Brain microvascular endothelial cell (primary cell): ENCODE measurements at regions not wholly inside any gene's neighbourhood (a gene's known extent, or its start where the extent isn't known, plus 50 kb on each side); places are given as distances from the start of the nearest gene placed in this dataset.

ENCODE experiments used
- DNase-seq: peaks from one replicate; pipeline ENCODE4 v3.0.0-alpha.2; 2020
- H3K27ac ChIP-seq: fragments of 250-450 bp; sonication (Bioruptor Pico); 2 replicates; pipeline ENCODE4 v1.5.1; 2020; ENCODE audit warnings: mild to moderate bottlenecking, moderate library complexity
- H3K27me3 ChIP-seq: fragments of 250-450 bp; sonication (Bioruptor Pico); replicated peaks from 2 replicates; pipeline ENCODE4 v1.5.1; 2020; ENCODE audit warnings: mild to moderate bottlenecking
- H3K36me3 ChIP-seq: fragments of 250-450 bp; sonication (Bioruptor Pico); replicated peaks from 2 replicates; pipeline ENCODE4 v1.5.1; 2020; ENCODE audit warnings: mild to moderate bottlenecking
- H3K4me3 ChIP-seq: 2 replicates; pipeline ENCODE4 v1.5.1; 2011; ENCODE audit warnings: low read depth, mild to moderate bottlenecking, control low read depth, low read length, moderate library complexity
- CTCF ChIP-seq: IDR thresholded peaks from 2 replicates; pipeline ENCODE4 v1.5.1; 2011; ENCODE audit warnings: low read depth, mild to moderate bottlenecking, moderate library complexity, low read length, control low read depth, inconsistent platforms; ENCODE audit errors: missing control alignments
- in situ Hi-C: cut with HindIII; loops from 2 replicates; pipeline ENCODE4 v1.10.0; 2017; ENCODE audit warnings: low sequenced_read_pairs, low pct_ligation_motif_present

DNA sequence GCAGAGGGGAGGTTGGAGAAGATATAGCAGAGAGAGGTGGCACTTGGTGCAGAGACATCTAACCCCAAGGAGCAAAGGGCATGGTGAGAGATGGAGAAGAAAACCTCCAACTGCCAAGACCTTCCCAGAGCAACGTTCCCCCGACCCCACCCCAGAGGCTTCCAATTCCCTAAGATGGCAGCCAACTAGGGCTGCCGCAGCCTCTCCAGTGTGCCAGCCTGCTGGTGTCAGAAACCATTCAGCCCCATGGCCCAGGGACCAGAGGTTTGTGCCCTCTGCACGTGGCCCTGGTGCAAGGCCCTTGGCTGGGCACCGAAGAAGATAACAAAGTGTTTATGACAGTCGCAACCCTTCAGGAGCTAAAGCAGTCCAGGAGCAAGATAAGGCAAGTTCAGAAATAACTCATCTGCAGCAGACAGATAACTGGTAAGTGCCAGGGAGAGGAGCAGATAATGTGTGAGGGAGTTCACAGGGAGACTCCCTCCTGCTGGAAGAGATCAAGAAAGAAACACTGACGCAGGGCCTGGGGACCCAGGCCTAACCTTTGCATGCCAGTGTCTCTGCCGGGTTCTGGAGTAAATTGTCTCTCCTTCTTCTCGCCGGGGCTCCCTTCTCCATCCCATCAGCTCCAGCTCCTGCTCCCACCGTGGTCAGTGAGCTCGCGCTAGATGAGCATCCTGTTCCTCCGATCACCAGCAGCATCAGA lies 66.1 kb upstream of the ID2 start:
- TF ChIP-seq CTCF = no peak
- Histone ChIP-seq H3K27ac (no peak overlapping the region), H3K27me3 (no peaks in the 10 kb centered on the region), H3K36me3 (no peaks in the 10 kb centered on the region), H3K4me3 (no peak overlapping the region)
- in situ Hi-C loops = no loop called here
- DNase-seq = no peak

DNA sequence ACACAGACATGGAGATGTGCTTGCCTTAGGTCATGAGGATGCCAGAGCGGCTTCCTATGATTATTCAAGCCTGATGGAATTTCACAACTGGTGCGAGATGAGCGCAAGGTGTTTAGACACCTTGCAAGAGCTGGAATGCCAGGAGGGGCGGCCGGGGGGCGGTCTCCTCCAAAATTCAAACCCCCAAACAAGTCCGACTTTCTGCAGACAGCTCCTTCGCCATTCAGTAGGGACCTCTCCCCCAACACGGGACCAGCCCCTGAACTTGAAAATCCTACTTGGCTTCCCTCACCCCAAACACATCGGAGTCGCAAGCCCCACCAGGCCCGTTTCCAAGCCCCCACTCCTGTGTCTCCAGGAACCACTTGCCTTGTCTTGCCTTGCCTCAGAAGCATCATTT lies 64.8 kb upstream of the ID2 start:
- Histone ChIP-seq H3K27me3 (no peaks in the 10 kb centered on the region), H3K4me3 (no peak overlapping the region), H3K27ac (no peak overlapping the region), H3K36me3 (no peaks in the 10 kb centered on the region)
- in situ Hi-C loops = no loop called here
- no peak for DNase-seq
- TF ChIP-seq CTCF = no peak

- H3K36me3 ChIP-seq = no peaks in the 10 kb centered on the region
- in situ Hi-C loops = no loop called here
- no peak overlapping the region for H3K27ac ChIP-seq
- no peaks in the 10 kb centered on the region for H3K27me3 ChIP-seq
- no peak for DNase-seq
- H3K4me3 ChIP-seq = no peak overlapping the region
- no peak for TF ChIP-seq CTCF
Measured at GRCh38 chr2:8617590-8617989, 64.3 kb upstream of the ID2 start.

DNA sequence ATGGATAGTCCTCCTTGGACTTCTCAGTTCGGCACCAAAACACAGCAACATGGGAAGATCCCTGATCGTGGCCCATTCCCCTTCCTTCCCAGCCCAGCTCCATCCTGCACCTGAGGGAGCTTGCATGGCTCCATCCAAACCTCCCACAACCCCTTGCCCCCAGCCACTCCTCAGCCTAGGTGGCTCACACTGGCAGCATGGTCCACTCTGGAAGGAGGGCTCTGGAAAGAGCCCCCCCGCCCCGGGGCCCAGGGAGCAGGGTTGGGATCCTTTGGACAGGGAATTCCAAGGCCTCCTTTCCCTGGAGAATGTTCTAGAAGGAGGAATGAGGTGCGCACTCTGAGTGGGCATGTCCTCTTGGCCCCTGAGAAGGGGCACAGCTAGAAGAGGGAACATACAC lies 62.8 kb upstream of the ID2 start:
- no peak for TF ChIP-seq CTCF
- no peak overlapping the region for H3K4me3 ChIP-seq
- DNase-seq = no peak
- no peaks in the 10 kb centered on the region for H3K27me3 ChIP-seq
- no peaks in the 10 kb centered on the region for H3K36me3 ChIP-seq
- H3K27ac ChIP-seq = no peak overlapping the region
- in situ Hi-C loops = no loop called here

- DNase-seq = no peak
- H3K27ac ChIP-seq = no peak overlapping the region
- H3K4me3 ChIP-seq = no peak overlapping the region
- TF ChIP-seq CTCF = no peak
- in situ Hi-C loops = no loop called here
- no peaks in the 10 kb centered on the region for H3K36me3 ChIP-seq
- no peaks in the 10 kb centered on the region for H3K27me3 ChIP-seq
Measured at GRCh38 chr2:8620611-8621382, 61.1 kb upstream of the ID2 start.
